IMR-90 (cell line): ENCODE measurements at regions not wholly inside any gene's neighbourhood (a gene's known extent, or its start where the extent isn't known, plus 50 kb on each side); places are given as distances from the start of the nearest gene placed in this dataset.

Source experiments
- CHD1 ChIP-seq: IDR thresholded peaks from 2 replicates; pipeline ENCODE4 v1.6.1; 2012; ENCODE audit warnings: low read depth, low read length, improper control_type of control experiment
- MXI1 ChIP-seq: IDR thresholded peaks from 2 replicates; pipeline ENCODE4 v1.6.1; 2012; ENCODE audit warnings: low read depth, mild to moderate bottlenecking, low read length, moderate library complexity, borderline replicate concordance
- POLR2A ChIP-seq: IDR thresholded peaks from 2 replicates; pipeline ENCODE4 v1.6.1; 2012; ENCODE audit warnings: mild to moderate bottlenecking, low read depth, low read length
- RAD21 ChIP-seq: IDR thresholded peaks from 2 replicates; pipeline ENCODE4 v1.6.1; 2012; ENCODE audit warnings: low read length, improper control_type of control experiment
- RFX5 ChIP-seq: IDR thresholded peaks from 2 replicates; pipeline ENCODE4 v1.8.0; 2012; ENCODE audit warnings: low read depth, mild to moderate bottlenecking, low read length, moderate library complexity
- TF ChIP-seq, protein P1 (sequence below): fragments of 150-350 bp; IDR thresholded peaks from 2 replicates; pipeline ENCODE4 v1.6.1; 2016; ENCODE audit warnings: low read depth, mild to moderate bottlenecking, low read length, moderate library complexity, borderline replicate concordance
- TF ChIP-seq, protein P2 (sequence below): conservative IDR thresholded peaks from 2 replicates; pipeline ENCODE4 v1.5.1; 2012; ENCODE audit warnings: mild to moderate bottlenecking, low read depth, low read length, improper control_type of control experiment

- TF ChIP-seq, protein P1, sequence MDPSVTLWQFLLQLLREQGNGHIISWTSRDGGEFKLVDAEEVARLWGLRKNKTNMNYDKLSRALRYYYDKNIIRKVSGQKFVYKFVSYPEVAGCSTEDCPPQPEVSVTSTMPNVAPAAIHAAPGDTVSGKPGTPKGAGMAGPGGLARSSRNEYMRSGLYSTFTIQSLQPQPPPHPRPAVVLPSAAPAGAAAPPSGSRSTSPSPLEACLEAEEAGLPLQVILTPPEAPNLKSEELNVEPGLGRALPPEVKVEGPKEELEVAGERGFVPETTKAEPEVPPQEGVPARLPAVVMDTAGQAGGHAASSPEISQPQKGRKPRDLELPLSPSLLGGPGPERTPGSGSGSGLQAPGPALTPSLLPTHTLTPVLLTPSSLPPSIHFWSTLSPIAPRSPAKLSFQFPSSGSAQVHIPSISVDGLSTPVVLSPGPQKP: no peak
- TF ChIP-seq, protein P2, sequence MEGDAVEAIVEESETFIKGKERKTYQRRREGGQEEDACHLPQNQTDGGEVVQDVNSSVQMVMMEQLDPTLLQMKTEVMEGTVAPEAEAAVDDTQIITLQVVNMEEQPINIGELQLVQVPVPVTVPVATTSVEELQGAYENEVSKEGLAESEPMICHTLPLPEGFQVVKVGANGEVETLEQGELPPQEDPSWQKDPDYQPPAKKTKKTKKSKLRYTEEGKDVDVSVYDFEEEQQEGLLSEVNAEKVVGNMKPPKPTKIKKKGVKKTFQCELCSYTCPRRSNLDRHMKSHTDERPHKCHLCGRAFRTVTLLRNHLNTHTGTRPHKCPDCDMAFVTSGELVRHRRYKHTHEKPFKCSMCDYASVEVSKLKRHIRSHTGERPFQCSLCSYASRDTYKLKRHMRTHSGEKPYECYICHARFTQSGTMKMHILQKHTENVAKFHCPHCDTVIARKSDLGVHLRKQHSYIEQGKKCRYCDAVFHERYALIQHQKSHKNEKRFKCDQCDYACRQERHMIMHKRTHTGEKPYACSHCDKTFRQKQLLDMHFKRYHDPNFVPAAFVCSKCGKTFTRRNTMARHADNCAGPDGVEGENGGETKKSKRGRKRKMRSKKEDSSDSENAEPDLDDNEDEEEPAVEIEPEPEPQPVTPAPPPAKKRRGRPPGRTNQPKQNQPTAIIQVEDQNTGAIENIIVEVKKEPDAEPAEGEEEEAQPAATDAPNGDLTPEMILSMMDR: no peak
- TF ChIP-seq RAD21: no peak
- no peak for TF ChIP-seq POLR2A
- no peak for TF ChIP-seq RFX5
- no peak for TF ChIP-seq CHD1
- no peak for TF ChIP-seq MXI1
Measured at GRCh38 chr3:40853474-40853873, 328.7 kb downstream of the ZNF621 start.
